SK-N-MC (cell line): ENCODE measurements at regions not wholly inside any gene's neighbourhood (a gene's known extent, or its start where the extent isn't known, plus 50 kb on each side); places are given as distances from the start of the nearest gene placed in this dataset.

Experiments
- EZH2 ChIP-seq: fragments of 200-600 bp; sonication (generic); IDR thresholded peaks from one replicate; pipeline ENCODE4 v1.6.1; 2017; ENCODE audit warnings: antibody characterized with exemption
- POLR2AphosphoS5 ChIP-seq: IDR thresholded peaks from 2 replicates; pipeline ENCODE4 v1.6.1; 2012; ENCODE audit warnings: mild to moderate bottlenecking, low read depth, low read length, borderline replicate concordance

DNA sequence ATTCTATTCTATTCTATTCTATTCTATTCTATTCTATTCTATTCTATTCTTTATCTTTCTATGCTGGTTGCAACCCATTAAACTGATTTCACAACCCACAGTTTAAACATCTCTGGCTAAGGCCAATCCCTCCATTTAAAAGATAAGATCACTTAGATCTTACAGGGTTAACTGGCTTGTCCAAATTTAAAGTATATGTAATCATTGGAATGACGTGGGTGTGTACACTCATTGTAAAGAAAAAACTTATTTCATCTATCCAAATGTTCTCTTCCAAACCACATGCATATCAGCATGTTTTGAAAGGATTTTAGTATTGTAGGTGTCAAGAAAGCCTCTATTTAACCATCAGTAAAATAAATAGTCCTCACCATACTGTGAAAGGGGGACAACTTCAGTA is 299.6 kb upstream of the RUNX1 start:
- TF ChIP-seq POLR2AphosphoS5 = no peak
- TF ChIP-seq EZH2 = no peak
